SK-N-MC (cell line): ENCODE measurements at regions not wholly inside any gene's neighbourhood (a gene's known extent, or its start where the extent isn't known, plus 50 kb on each side); places are given as distances from the start of the nearest gene placed in this dataset.

Experiments used
- EZH2 ChIP-seq: fragments of 200-600 bp; sonication (generic); IDR thresholded peaks from one replicate; pipeline ENCODE4 v1.6.1; 2017; ENCODE audit warnings: antibody characterized with exemption
- FOXP2 ChIP-seq: optimal IDR thresholded peaks from 2 replicates; pipeline ENCODE3; 2011; ENCODE audit warnings: mild to moderate bottlenecking, moderate library complexity; ENCODE audit not compliant: insufficient read depth; ENCODE audit errors: extremely low read length, control extremely low read depth
- POLR2AphosphoS5 ChIP-seq: IDR thresholded peaks from 2 replicates; pipeline ENCODE4 v1.6.1; 2012; ENCODE audit warnings: mild to moderate bottlenecking, low read depth, low read length, borderline replicate concordance

DNA sequence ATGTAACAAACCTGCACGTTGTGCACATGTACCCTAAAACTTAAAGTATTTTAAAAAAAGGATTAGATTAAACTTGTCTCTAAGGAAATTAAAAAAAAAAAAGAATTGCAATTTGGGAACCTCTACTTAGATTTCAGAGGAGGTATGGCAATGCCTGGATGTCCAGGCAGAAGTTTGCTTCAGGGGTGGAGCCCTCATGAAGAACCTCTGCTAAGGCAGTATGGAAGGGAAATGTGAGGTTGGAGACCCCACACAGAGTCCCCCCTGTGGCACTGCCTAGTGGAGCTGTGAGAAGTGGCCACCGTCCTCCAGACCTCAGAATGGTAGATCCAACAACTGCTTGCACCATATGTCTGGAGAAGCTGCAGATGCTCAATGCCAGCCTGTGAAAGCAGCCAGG, 279.6 kb upstream of the CCDC196 start:
- no peak for TF ChIP-seq POLR2AphosphoS5
- no peak for TF ChIP-seq EZH2
- no peak for TF ChIP-seq FOXP2
